ENCODE measurements at regions not wholly inside any gene's neighbourhood (a gene's known extent, or its start where the extent isn't known, plus 50 kb on each side); places are given as distances from the start of the nearest gene placed in this dataset.

GRCh38 chr21:35227786-35228185, 178.7 kb upstream of the RUNX1 start:
- no peak overlapping the region for H3K27ac ChIP-seq (ENCODE audit: extremely low read depth, low read depth, low read length)
- TF ChIP-seq SCRT2 (tag by site-specific recombination; IDR thresholded peaks at IDR 0.05), result peak; percentile 69; the same call in 1 of the 2 replicates
- no peak for TF ChIP-seq ZNF423 (tag by site-specific recombination; IDR thresholded peaks at IDR 0.05)
- ChIA-PET CTCF (no interaction called here), POLR2A (no interaction called here)
- H3K4me3 ChIP-seq (ENCODE audit: low read depth, low read length), result no peak overlapping the region
- H3K36me3 ChIP-seq (ENCODE audit: control insufficient read depth in 2 of 2, insufficient read depth in 1 of 2, low read length in 2 of 2), result no peaks in the 10 kb centered on the region
- no peaks in the 10 kb centered on the region for H3K9me3 ChIP-seq (ENCODE audit: control insufficient read depth, insufficient read depth, low read depth, low read length)
- peaks cover 3% of the 10 kb centered on the region; the same call in 1 of the 2 replicates for H3K4me1 ChIP-seq (ENCODE audit: control insufficient read depth, insufficient read depth, low read length)

- CTCF ChIA-PET, result no interaction called here
- POLR2A ChIA-PET, result no interaction called here
Measured at GRCh38 chr21:35226968-35227744, 178.1 kb upstream of the RUNX1 start.

More at GRCh38 chr21:35226968-35227744, 178.1 kb upstream of the RUNX1 start:
- TF ChIP-seq ZBTB48 (tag by site-specific recombination; IDR thresholded peaks at IDR 0.05) (no peak), ZFP69B (tag by site-specific recombination; IDR thresholded peaks at IDR 0.05) (no peak), ZNF658 (tag by site-specific recombination; IDR thresholded peaks at IDR 0.05) (no peak), ZNF426 (tag by site-specific recombination; IDR thresholded peaks at IDR 0.05) (no peak), CTCF (tag by site-specific recombination; IDR thresholded peaks at IDR 0.05) (no peak), ZNF518A (tag by site-specific recombination; conservative IDR thresholded peaks at IDR 0.05; ENCODE audit: low read depth) (no peak), ZNF639 (tag by site-specific recombination; IDR thresholded peaks at IDR 0.05) (no peak), ZSCAN5A (tag by site-specific recombination; IDR thresholded peaks at IDR 0.05) (no peak), ZNF37A (tag by site-specific recombination; IDR thresholded peaks at IDR 0.05) (no peak), PRDM4 (tag by site-specific recombination; IDR thresholded peaks at IDR 0.05) (no peak), ZNF677 (tag by site-specific recombination; IDR thresholded peaks at IDR 0.05) (no peak), ZNF843 (tag by site-specific recombination; IDR thresholded peaks at IDR 0.05) (no peak)
- no peak overlapping the region for H3K27ac ChIP-seq (ENCODE audit: extremely low read depth, low read depth, low read length)
- H3K4me1 ChIP-seq (ENCODE audit: control insufficient read depth, insufficient read depth, low read length), result peaks cover 3% of the 10 kb centered on the region; the same call in 1 of the 2 replicates
- H3K4me3 ChIP-seq (ENCODE audit: low read depth, low read length), result no peak overlapping the region
- no peaks in the 10 kb centered on the region for H3K36me3 ChIP-seq (ENCODE audit: control insufficient read depth in 2 of 2, insufficient read depth in 1 of 2, low read length in 2 of 2)
- H3K9me3 ChIP-seq (ENCODE audit: control insufficient read depth, insufficient read depth, low read depth, low read length), result no peaks in the 10 kb centered on the region

Measured in HEK293 (cell line).